Esophagus muscularis mucosa (tissue), 4 donors: ENCODE measurements at regions not wholly inside any gene's neighbourhood (a gene's known extent, or its start where the extent isn't known, plus 50 kb on each side); places are given as distances from the start of the nearest gene placed in this dataset.

ENCODE experiments used
- CTCF ChIP-seq, 3 experiments: fragments of 200-600 bp in 2 of 3; fragments of 450-650 bp in 1 of 3; sonication (generic) in 2 of 3; IDR thresholded peaks; one replicate each; pipeline ENCODE4 v1.5.1; 2017 to 2019; ENCODE audit warnings: antibody characterized with exemption in 3 of 3, mild to moderate bottlenecking in 2 of 3, moderate library complexity in 1 of 3
- EP300 ChIP-seq: sonication (generic); formaldehyde crosslinking; IDR thresholded peaks from one replicate; pipeline ENCODE4 v1.6.1; 2017; ENCODE audit warnings: antibody characterized with exemption
- POLR2A ChIP-seq: fragments of 450-650 bp; IDR thresholded peaks from one replicate; pipeline ENCODE4 v1.6.1; 2017; ENCODE audit warnings: antibody characterized with exemption, moderate library complexity, mild to moderate bottlenecking, low read depth
- POLR2AphosphoS5 ChIP-seq, 2 donors: sonication (generic); formaldehyde crosslinking; IDR thresholded peaks; one replicate each; pipeline ENCODE4 v1.6.1; 2017; ENCODE audit warnings: antibody characterized with exemption in 2 of 2

DNA sequence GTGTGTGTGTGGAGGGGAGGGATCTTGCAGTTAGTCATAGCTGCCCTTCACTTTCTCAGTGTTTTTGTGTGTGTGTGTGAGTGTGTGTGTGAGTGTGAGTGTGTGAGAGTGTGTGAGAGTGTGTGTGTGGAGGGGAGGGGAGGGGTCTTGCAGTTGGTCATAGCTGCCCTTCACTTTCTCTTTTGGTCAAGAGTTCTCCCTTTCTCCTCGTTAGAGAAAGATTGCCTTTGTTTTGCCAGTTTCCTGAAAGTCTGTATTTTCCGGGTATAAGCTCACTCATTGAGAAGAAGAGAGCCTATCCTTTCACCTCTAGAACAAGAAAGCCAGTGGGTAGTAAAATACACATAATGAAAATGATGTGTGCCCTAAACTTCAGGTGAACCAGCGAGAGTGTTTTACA is 75.2 kb upstream of the ENPP6 start:
- TF ChIP-seq CTCF (IDR thresholded peaks at IDR 0.05) = no peak
- no peak for TF ChIP-seq POLR2A
- no peak for TF ChIP-seq EP300
- no peak for TF ChIP-seq POLR2AphosphoS5 (IDR thresholded peaks at IDR 0.05)
